ENCODE measurements at regions not wholly inside any gene's neighbourhood (a gene's known extent, or its start where the extent isn't known, plus 50 kb on each side); places are given as distances from the start of the nearest gene placed in this dataset.

- Histone ChIP-seq H3K9ac (ENCODE audit: low read depth, low read length) (no peak overlapping the region), H3K18ac (ENCODE audit: low read depth, low read length) (no peak overlapping the region), H4K20me1 (ENCODE audit: insufficient read depth, low read length) (no peaks in the 10 kb centered on the region), H3K79me1 (ENCODE audit: low read depth in 1 of 2, low read length in 2 of 2) (no peaks in the 10 kb centered on the region), H3K36me3 (ENCODE audit: control insufficient read depth, insufficient read depth, low read length) (no peaks in the 10 kb centered on the region), H3K4ac (ENCODE audit: low read depth, low read length) (no peak overlapping the region), H2BK15ac (ENCODE audit: low read depth, low read length) (no peak overlapping the region), H3K23ac (ENCODE audit: low read depth, low read length) (no peak overlapping the region), H3K9me3 (ENCODE audit: control insufficient read depth, insufficient read depth, low read length) (peaks cover 4% of the 10 kb centered on the region; the same call in 1 of the 2 replicates), H2AK5ac (ENCODE audit: low read depth, low read length) (no peak overlapping the region), H2BK120ac (ENCODE audit: low read depth, low read length) (no peak overlapping the region), H4K8ac (ENCODE audit: low read depth in 2 of 2, low read length in 2 of 2) (no peak overlapping the region), H3K4me2 (ENCODE audit: low read depth, low read length) (no peak overlapping the region), H3K9me1 (ENCODE audit: insufficient read depth, low read length) (no peaks in the 10 kb centered on the region), H4K5ac (ENCODE audit: low read depth, low read length) (no peak overlapping the region), H2AK9ac (replicated peaks; ENCODE audit: low read depth, low read length, poor library complexity) (no peak overlapping the region), H2AFZ (replicated peaks; ENCODE audit: low read length, poor library complexity) (peak overlapping the region; percentile 64), H3K4me1 (ENCODE audit: control insufficient read depth, insufficient read depth, low read length) (no peaks in the 10 kb centered on the region), H2BK5ac (ENCODE audit: low read depth, low read length, poor library complexity, severe bottlenecking) (no peak overlapping the region), H3K4me3 (ENCODE audit: insufficient read depth, low read depth, low read length) (no peak overlapping the region), H3K27me3 (ENCODE audit: control insufficient read depth, insufficient read depth, low read length) (no peaks in the 10 kb centered on the region), H3K14ac (replicated peaks; ENCODE audit: low read depth, low read length) (no peak overlapping the region), H2BK20ac (ENCODE audit: low read depth, low read length) (no peak overlapping the region), H3K27ac (ENCODE audit: insufficient read depth, low read length) (no peak overlapping the region), H3K56ac (ENCODE audit: extremely low read depth, insufficient read depth, low read length) (no peak overlapping the region), H4K91ac (ENCODE audit: insufficient read depth, low read depth, low read length) (no peak overlapping the region)
- dilution Hi-C loops (cut with HindIII; ENCODE audit: low sequenced_read_pairs, unreplicated experiment) (no loop called here), in situ Hi-C loops (cut with MboI; ENCODE audit: low sequenced_read_pairs) (no loop called here), intact Hi-C loops (cut with micrococcal nuclease) (no loop called here)
- POLR2A ChIA-PET (ENCODE audit: unreplicated experiment), result no interaction called here
- TF ChIP-seq MXI1 (IDR thresholded peaks at IDR 0.05; ENCODE audit: borderline replicate concordance, low read depth, low read length), result no peak
- TF ChIP-seq CEBPB (IDR thresholded peaks at IDR 0.05; ENCODE audit: low read depth, low read length), result no peak
- no peak for TF ChIP-seq MAZ (IDR thresholded peaks at IDR 0.05; ENCODE audit: borderline replicate concordance, low read depth, low read length)
- no peak for TF ChIP-seq RAD21 (IDR thresholded peaks at IDR 0.05; ENCODE audit: low read length)
- TF ChIP-seq RFX5 (IDR thresholded peaks at IDR 0.05; ENCODE audit: low read depth, low read length), result no peak
- no peak for TF ChIP-seq FOS (IDR thresholded peaks at IDR 0.05; ENCODE audit: low read depth, low read length)
- TF ChIP-seq ELK1 (IDR thresholded peaks at IDR 0.05; ENCODE audit: borderline replicate concordance, low read depth, low read length), result no peak
- TF ChIP-seq MAFK (IDR thresholded peaks at IDR 0.05; ENCODE audit: low read depth, low read length), result no peak
- TF ChIP-seq RCOR1 (IDR thresholded peaks at IDR 0.05; ENCODE audit: insufficient replicate concordance, low read length), result no peak
- TF ChIP-seq NFE2L2 (IDR thresholded peaks at IDR 0.05; ENCODE audit: low read depth, low read length), result no peak
- TF ChIP-seq BHLHE40 (IDR thresholded peaks at IDR 0.05; ENCODE audit: low read depth, low read length), result no peak
- no peak for TF ChIP-seq CHD1 (IDR thresholded peaks at IDR 0.05; ENCODE audit: low read depth, low read length)
- WGBS, 2 experiments (ENCODE audit: extremely low coverage in 2 of 2, insufficient read length in 1 of 2), result 65% methylated on average over 4 of the region's 9 CpGs; no CpG with 5 or more reads in 1 of the 2 experiments
- ATAC-seq (ENCODE audit: low read depth), result no peak
- DNase-seq, result no peak
- BruUV-seq (replicated peaks), result no TSS peak
- CTCF ChIA-PET, result no interaction called here
Observed at GRCh38 chr10:107425931-107426553, 261.5 kb upstream of the SORCS1 start.

Measured in IMR-90 (cell line).